Thymus (tissue), 11 donors: ENCODE measurements at regions not wholly inside any gene's neighbourhood (a gene's known extent, or its start where the extent isn't known, plus 50 kb on each side); places are given as distances from the start of the nearest gene placed in this dataset.

Experiments used
- DNase-seq, 9 donors: peaks; one replicate each; pipeline ENCODE4 v3.0.0-alpha.2; 2013; ENCODE audit warnings: low spot score in 9 of 9, low read depth in 6 of 9, missing footprints in 1 of 9
- H3K27ac ChIP-seq, 2 donors: one replicate each; pipeline ENCODE4 v1.5.1; 2013; ENCODE audit warnings: control low read depth in 1 of 2, low read depth in 1 of 2, low read length in 1 of 2, mild to moderate bottlenecking in 1 of 2, moderate library complexity in 1 of 2
- H3K27me3 ChIP-seq, 2 donors: one replicate each; pipeline ENCODE4 v1.5.1; 2013; ENCODE audit warnings: low read length in 1 of 2; ENCODE audit not compliant: control insufficient read depth in 2 of 2, insufficient read depth in 1 of 2
- H3K36me3 ChIP-seq, 2 donors: one replicate each; pipeline ENCODE4 v1.5.1; 2013; ENCODE audit warnings: low read length in 1 of 2, mild to moderate bottlenecking in 1 of 2, moderate library complexity in 1 of 2; ENCODE audit not compliant: control insufficient read depth in 2 of 2, insufficient read depth in 2 of 2
- H3K4me1 ChIP-seq, 2 donors: one replicate each; pipeline ENCODE4 v1.5.1; 2013; ENCODE audit warnings: low read length in 2 of 2; ENCODE audit not compliant: control insufficient read depth in 2 of 2, insufficient read depth in 2 of 2
- H3K4me3 ChIP-seq, 2 donors: one replicate each; pipeline ENCODE4 v1.5.1; 2013; ENCODE audit warnings: low read length in 2 of 2, control low read depth in 1 of 2, mild to moderate bottlenecking in 1 of 2
- H3K9me3 ChIP-seq, 2 donors: one replicate each; pipeline ENCODE4 v1.5.1; 2013; ENCODE audit warnings: low read length in 1 of 2, mild to moderate bottlenecking in 1 of 2; ENCODE audit not compliant: control insufficient read depth in 2 of 2, insufficient read depth in 1 of 2
- WGBS: extraction: QIAGEN DNeasy Blood & Tissue Kit; methylation state at CpG from one replicate; pipeline ENCODE4 v1.1.7; 2013; 5-methylcytosine and 5-hydroxymethylcytosine counted together
- donor health status: healthy.

GRCh38 chrX:134181275-134181660 is 55.7 kb upstream of the CCDC160 start:
- Histone ChIP-seq H3K27me3 (peaks cover 0 to 6% of the 10 kb centered on the region in 2 donors), H3K4me1 (no peaks in the 10 kb centered on the region), H3K27ac (no peak overlapping the region), H3K4me3 (no peak overlapping the region), H3K9me3 (no peaks in the 10 kb centered on the region), H3K36me3 (no peaks in the 10 kb centered on the region)
- 86% methylated on average over 2 of the region's 2 CpGs for WGBS
- no peak for DNase-seq

GRCh38 chrX:134183665-134184064 is 53.3 kb upstream of the CCDC160 start:
- 96% methylated on average over 6 of the region's 6 CpGs for WGBS
- Histone ChIP-seq H3K36me3 (no peaks in the 10 kb centered on the region), H3K27ac (no peak overlapping the region), H3K4me3 (no peak overlapping the region), H3K27me3 (peaks cover 0 to 6% of the 10 kb centered on the region in 2 donors), H3K4me1 (no peaks in the 10 kb centered on the region), H3K9me3 (no peaks in the 10 kb centered on the region)
- DNase-seq: no peak

GRCh38 chrX:134184936-134185335 is 52.0 kb upstream of the CCDC160 start:
- Histone ChIP-seq H3K27me3 (peaks cover 0 to 5% of the 10 kb centered on the region in 2 donors), H3K9me3 (no peaks in the 10 kb centered on the region), H3K36me3 (no peaks in the 10 kb centered on the region), H3K4me1 (no peaks in the 10 kb centered on the region), H3K27ac (no peak overlapping the region), H3K4me3 (no peak overlapping the region)
- 75% methylated on average over 1 of the region's 1 CpG for WGBS
- DNase-seq: no peak

- no peak overlapping the region for H3K4me3 ChIP-seq
- no peaks in the 10 kb centered on the region for H3K9me3 ChIP-seq
- no peak overlapping the region for H3K27ac ChIP-seq
- H3K36me3 ChIP-seq: no peaks in the 10 kb centered on the region
- peaks cover 0 to 4% of the 10 kb centered on the region in 2 donors for H3K27me3 ChIP-seq
- peak in 5 of 9 donors; percentile 62 to 87 (median 73) for DNase-seq
- H3K4me1 ChIP-seq: no peaks in the 10 kb centered on the region
- WGBS: 13% methylated on average over 8 of the region's 8 CpGs
These were observed 50.4 kb upstream of the CCDC160 start for GRCh38 chrX:134186362-134187121.
